IPS DF 6.9 (cell line): ENCODE measurements at regions not wholly inside any gene's neighbourhood (a gene's known extent, or its start where the extent isn't known, plus 50 kb on each side); places are given as distances from the start of the nearest gene placed in this dataset.
A peak's percentile ranks its signal among the peaks of the same experiment; 100 is the strongest.
"Not testable (repeated sequence)": the region's sequence is repeated elsewhere in the genome, so short reads cannot be mapped to it uniquely, and the experiment has no call there.

ENCODE experiments used
- DNase-seq: peaks from one replicate; pipeline ENCODE4 v3.0.0-alpha.2; 2013; ENCODE audit warnings: low read depth, low spot score
- H3K27ac ChIP-seq: one replicate; pipeline ENCODE4 v1.5.1; 2013; ENCODE audit warnings: low read length, control low read depth
- H3K27me3 ChIP-seq: 2 replicates; pipeline ENCODE4 v1.6.1; 2013; ENCODE audit warnings: mild to moderate bottlenecking, low read length; ENCODE audit not compliant: control insufficient read depth, insufficient read depth
- H3K36me3 ChIP-seq: 2 replicates; pipeline ENCODE4 v1.6.1; 2013; ENCODE audit warnings: low read length; ENCODE audit not compliant: control insufficient read depth, insufficient read depth
- H3K4me1 ChIP-seq: 2 replicates; pipeline ENCODE4 v1.6.1; 2013; ENCODE audit warnings: low read length; ENCODE audit not compliant: control insufficient read depth, insufficient read depth
- H3K4me3 ChIP-seq: 2 replicates; pipeline ENCODE4 v1.5.1; 2013; ENCODE audit warnings: mild to moderate bottlenecking, low read length
- H3K9me3 ChIP-seq: 2 replicates; pipeline ENCODE4 v1.6.1; 2013; ENCODE audit warnings: low read length, inconsistent platforms; ENCODE audit not compliant: control insufficient read depth, insufficient read depth
- whole genome bisulfite sequencing: extraction: QIAGEN DNeasy Blood & Tissue Kit; methylation state at CpG from one replicate; pipeline ENCODE4 v1.1.7; 2013; ENCODE audit warnings: mixed read lengths, missing lambda C conversion rate; ENCODE audit not compliant: insufficient read length, insufficient coverage; 5-methylcytosine and 5-hydroxymethylcytosine counted together

DNA sequence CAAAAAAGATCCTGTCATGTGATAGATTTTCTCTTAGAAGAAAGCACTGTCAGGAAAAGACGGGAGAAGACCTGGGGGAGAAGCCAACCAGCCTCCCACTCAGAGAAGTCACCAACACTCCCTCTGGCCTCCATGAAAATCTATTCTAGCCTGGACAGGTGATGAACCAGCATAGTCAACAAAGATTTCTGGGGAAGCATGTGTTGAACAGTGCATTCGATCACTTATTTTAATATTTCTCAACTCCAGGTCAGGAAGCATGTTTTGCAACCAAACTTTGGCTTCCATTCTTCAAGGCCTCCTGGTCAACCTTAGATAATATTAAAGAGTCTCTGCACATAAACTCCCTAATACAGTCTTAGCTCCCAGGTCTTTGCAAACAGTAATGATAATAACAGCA, 74.7 kb upstream of the ERCC4 start:
- WGBS, result no CpG with 5 or more reads among the region's 2 CpGs
- Histone ChIP-seq H3K9me3 (no peaks in the 10 kb centered on the region), H3K27me3 (no peaks in the 10 kb centered on the region), H3K4me3 (no peak overlapping the region), H3K36me3 (no peaks in the 10 kb centered on the region), H3K27ac (no peak overlapping the region), H3K4me1 (no peaks in the 10 kb centered on the region)
- DNase-seq, result no peak

DNA sequence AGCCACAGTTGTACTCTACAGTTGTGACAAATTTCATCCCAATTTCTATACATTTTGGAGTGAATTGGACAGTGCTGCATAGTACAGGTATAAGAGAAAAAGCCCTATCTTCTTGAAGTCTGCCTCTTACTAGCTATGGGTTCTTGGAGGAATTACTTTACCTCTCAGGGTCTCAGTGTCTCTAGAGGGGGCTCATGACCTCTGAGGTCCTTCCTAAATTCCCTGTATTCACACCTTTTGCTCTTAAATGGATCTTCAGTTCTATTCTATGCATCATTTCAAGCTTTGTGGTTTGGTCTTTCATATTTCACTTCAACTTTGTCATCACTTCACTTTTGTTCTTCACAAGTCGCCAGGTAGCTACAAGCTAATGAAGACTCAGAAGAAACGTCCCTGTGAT, 71.2 kb upstream of the ERCC4 start:
- no CpG with 5 or more reads among the region's 2 CpGs for WGBS
- Histone ChIP-seq H3K4me1 (no peaks in the 10 kb centered on the region), H3K27ac (no peak overlapping the region), H3K4me3 (no peak overlapping the region), H3K9me3 (no peaks in the 10 kb centered on the region), H3K27me3 (no peaks in the 10 kb centered on the region), H3K36me3 (no peaks in the 10 kb centered on the region)
- DNase-seq, result no peak

DNA sequence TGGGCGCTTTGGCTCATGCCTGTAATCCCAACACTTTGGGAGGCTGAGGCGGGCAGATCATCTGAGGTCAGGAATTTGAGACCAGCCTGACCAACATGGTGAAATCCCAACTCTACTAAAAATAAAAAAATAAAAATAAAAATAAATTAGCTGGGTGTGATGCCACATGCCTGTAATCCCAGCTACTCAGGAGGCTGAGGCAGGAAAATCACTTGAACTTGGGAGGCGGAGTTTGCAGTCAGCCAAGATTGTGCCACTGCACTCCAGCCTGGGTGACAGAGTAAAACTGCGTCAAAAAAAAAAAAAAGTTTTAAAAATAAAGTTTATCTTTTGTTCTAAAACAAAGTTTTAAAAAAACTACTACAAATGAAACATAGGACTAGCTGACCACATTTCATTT, 69.8 kb upstream of the ERCC4 start:
- not testable (repeated sequence) for H3K27me3 ChIP-seq, DNase-seq, H3K27ac ChIP-seq, H3K4me3 ChIP-seq, H3K9me3 ChIP-seq, H3K4me1 ChIP-seq, H3K36me3 ChIP-seq
- no CpG with 5 or more reads among the region's 4 CpGs for WGBS

DNA sequence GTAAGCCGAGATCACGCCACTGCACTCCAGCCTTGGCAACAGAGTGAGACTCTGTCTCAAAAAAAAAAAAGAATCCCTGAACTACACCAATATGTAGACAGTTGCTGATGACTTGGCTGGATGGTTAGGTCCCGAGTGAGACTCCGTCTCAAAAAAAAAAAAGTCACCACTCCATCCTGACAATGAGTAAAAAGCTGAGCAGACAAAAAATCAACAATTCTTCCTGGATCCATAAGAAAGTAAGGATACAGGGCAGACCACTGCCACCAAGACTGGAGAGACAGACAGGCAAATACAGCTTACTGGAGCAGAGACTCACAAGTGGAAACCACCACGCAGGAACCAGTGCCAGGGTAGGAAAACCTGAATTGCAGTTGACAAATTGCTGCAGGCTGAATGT, 67.1 kb upstream of the ERCC4 start:
- no peaks in the 10 kb centered on the region for H3K27me3 ChIP-seq
- no peak overlapping the region for H3K27ac ChIP-seq
- no peak overlapping the region for H3K4me3 ChIP-seq
- no peaks in the 10 kb centered on the region for H3K36me3 ChIP-seq
- H3K9me3 ChIP-seq, result no peaks in the 10 kb centered on the region
- whole genome bisulfite sequencing, result no CpG with 5 or more reads among the region's 5 CpGs
- DNase-seq, result no peak
- no peaks in the 10 kb centered on the region for H3K4me1 ChIP-seq

DNA sequence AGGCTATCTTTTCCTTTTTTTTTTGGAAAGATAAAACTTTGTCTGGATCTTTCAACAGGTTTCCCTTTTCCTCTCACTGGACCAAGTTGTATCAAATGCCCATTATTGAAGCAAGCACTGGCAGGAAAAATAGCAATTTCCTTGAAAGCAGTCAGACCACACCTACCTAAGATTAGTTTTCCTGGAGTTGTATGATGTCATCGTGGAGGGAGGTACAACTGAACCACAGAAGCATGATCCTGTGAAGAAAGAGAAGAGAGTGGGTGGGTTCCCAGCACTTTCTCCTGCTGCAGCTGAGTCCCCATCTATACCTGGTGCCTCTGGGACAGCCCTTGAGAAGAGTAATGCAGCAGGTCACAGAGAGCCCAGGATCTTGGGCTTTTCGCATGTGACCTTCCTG, 63.6 kb upstream of the ERCC4 start:
- H3K9me3 ChIP-seq, result no peaks in the 10 kb centered on the region
- H3K4me1 ChIP-seq, result no peaks in the 10 kb centered on the region
- no peaks in the 10 kb centered on the region for H3K27me3 ChIP-seq
- H3K27ac ChIP-seq, result no peak overlapping the region
- no peaks in the 10 kb centered on the region for H3K36me3 ChIP-seq
- WGBS, result no CpG with 5 or more reads among the region's 2 CpGs
- H3K4me3 ChIP-seq, result no peak overlapping the region
- DNase-seq, result no peak

DNA sequence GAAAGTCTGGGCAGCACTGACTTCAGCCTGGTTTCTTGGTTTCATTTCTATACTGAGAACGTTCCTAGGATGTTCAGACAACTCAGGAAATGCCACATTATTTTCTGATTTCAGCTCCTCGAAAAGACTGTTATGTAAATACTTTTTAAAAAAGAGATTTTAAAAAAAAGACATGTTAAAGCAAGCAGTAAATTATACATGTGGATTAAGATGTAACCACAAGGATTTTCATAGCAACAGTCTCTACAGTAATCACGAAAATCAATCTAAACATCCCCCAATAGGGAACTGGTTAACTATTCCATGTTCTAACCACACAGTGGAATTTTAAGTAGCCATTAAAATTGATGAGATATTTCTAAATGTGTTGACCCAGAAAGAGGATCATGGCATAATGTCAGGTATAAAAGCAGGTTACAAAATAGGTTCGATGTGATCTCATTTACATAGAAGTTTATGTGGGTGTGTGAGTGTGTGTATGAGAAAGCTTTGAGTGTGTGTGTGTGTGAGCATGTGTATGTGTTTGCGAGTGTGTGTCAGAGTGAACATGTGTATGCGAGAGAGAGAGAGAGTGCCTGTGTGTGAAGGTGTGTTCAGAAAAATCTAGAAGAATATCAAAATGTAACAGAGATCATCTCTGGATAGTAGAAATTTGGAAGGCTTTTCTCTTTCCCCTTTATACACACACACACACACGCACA, 63.0 kb upstream of the ERCC4 start:
- WGBS, result 100% methylated on average over 2 of the region's 7 CpGs
- no peaks in the 10 kb centered on the region for H3K9me3 ChIP-seq
- H3K4me1 ChIP-seq, result no peaks in the 10 kb centered on the region
- H3K27me3 ChIP-seq, result no peaks in the 10 kb centered on the region
- DNase-seq, result no peak
- no peak overlapping the region for H3K27ac ChIP-seq
- H3K36me3 ChIP-seq, result no peaks in the 10 kb centered on the region
- H3K4me3 ChIP-seq, result no peak overlapping the region

DNA sequence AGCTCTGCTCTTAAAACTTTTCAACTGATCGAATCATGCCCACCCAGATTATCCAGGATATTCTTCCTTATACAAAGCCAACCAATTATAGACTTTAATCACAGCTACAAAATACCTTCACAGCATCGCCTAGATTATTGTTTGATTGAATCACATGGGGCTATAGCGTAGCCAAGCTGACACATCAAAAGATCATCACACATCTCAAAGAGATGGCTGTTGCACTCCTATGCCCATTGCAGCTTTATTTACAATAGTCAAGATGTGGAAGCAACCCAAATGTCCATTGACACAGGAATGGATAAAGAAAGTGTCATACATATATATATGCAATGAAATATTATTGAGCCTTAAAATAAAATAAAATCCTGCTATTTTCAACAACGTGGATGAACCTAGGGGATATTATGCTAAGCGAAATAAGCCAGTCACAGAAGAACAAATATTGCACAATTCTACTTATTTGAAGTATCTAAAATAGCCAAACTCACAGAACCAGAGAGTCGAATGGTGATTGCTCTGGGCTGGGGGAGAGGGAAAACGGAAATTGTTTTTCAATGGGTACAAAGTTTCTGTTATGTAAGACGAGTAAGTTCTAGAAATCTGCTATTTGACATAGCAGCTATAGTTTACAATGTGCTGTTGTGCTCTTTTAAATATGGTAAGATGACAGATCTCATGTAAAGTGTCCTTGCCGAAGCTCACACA, 60.9 kb upstream of the ERCC4 start:
- H3K27ac ChIP-seq, result no peak overlapping the region

DNA sequence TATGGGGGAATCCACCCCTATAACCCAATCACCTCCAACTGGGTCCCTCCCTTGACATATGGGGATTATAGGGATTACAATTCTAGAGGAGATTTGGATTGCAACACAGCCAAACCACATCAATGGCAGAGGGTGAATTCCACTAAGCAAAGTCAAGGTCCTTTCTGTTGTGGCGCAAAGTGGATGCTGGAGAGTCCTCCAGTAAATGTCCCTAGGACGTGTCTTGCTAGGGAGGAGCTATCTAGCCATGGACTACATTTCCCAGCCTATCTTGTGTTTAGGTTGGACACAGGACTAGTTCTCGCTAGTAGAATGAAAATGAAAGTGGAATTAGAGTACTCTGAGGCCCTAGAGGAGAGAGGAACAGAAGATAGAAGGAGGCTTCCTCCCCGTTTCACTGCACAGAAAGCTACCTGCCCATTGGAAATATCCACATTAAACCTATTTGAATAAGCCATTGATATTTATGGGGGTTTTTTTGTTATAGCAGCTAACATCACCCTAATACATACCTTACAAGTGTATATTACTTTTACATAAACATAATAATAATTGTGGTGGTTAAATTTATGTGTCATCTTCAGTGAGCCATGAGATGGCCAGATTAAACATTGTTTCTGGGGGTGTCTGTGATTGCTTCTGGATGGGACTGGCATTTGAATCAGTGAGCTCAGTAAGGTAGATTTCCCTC, 56.7 kb upstream of the ERCC4 start:
- no CpG with 5 or more reads among the region's 4 CpGs for WGBS
- Histone ChIP-seq H3K27me3 (no peaks in the 10 kb centered on the region), H3K36me3 (no peaks in the 10 kb centered on the region), H3K4me1 (no peaks in the 10 kb centered on the region), H3K4me3 (no peak overlapping the region), H3K9me3 (no peaks in the 10 kb centered on the region), H3K27ac (no peak overlapping the region)
- DNase-seq, result no peak

More for the DNA sequence above, 60.9 kb upstream of the ERCC4 start:
- WGBS, result no CpG with 5 or more reads among the region's 9 CpGs
- no peaks in the 10 kb centered on the region for H3K27me3 ChIP-seq
- no peak overlapping the region for H3K4me3 ChIP-seq
- no peaks in the 10 kb centered on the region for H3K9me3 ChIP-seq
- no peaks in the 10 kb centered on the region for H3K4me1 ChIP-seq
- no peak for DNase-seq
- H3K36me3 ChIP-seq, result no peaks in the 10 kb centered on the region

DNA sequence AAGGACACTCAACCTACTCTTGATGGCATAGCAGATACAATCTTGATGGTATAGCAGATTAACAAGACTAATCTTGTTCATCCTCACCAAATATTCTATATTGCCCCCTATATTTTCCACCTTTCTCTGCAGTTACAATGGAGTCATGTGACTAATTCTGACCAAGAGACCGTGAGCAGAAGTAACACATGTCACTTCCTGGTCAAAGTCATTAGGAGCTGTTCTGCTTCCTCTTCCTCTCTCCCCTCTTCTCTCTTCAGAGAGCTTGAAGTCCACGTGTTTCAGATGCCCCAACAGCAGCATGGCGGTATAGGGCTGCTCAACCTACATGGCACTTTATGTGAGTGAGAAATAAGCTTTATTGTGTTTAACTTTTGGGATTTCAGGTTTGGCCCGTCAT, 55.3 kb upstream of the ERCC4 start:
- no CpG with 5 or more reads among the region's 4 CpGs for WGBS
- H3K9me3 ChIP-seq, result no peaks in the 10 kb centered on the region
- no peak for DNase-seq
- no peak overlapping the region for H3K27ac ChIP-seq
- H3K4me3 ChIP-seq, result no peak overlapping the region
- H3K27me3 ChIP-seq, result no peaks in the 10 kb centered on the region
- H3K36me3 ChIP-seq, result no peaks in the 10 kb centered on the region
- no peaks in the 10 kb centered on the region for H3K4me1 ChIP-seq

DNA sequence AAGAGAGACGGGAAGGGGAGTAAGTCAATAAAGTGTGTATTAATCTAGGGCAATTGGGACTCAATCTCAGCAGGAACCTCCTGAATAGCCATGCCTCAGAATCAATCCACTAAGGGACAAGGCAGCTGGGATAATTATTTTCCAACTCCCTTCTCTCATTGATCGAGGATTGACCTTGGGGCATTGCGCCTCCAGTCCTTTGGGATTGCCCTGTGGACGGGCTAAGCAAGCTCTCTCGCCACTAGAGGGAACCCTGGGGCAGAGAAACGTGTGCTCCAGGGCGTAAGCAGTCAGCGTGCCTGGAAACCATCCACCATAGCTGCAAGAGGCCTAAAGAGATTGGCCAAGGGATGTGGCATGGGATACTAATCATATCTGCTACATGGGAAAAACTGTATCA, 53.9 kb upstream of the ERCC4 start:
- no CpG with 5 or more reads among the region's 8 CpGs for WGBS
- Histone ChIP-seq H3K4me1 (no peaks in the 10 kb centered on the region), H3K27me3 (no peaks in the 10 kb centered on the region), H3K27ac (no peak overlapping the region), H3K4me3 (no peak overlapping the region), H3K9me3 (no peaks in the 10 kb centered on the region), H3K36me3 (no peaks in the 10 kb centered on the region)
- DNase-seq, result peak; percentile 55
